GM23338 (cell line): ENCODE measurements at regions not wholly inside any gene's neighbourhood (a gene's known extent, or its start where the extent isn't known, plus 50 kb on each side); places are given as distances from the start of the nearest gene placed in this dataset.

ENCODE experiments used
- ATAC-seq: fragments of 200-7000 bp; cut with Tn5 transposase; 3 replicates; pipeline ENCODE4 v1.9.1; 2020
- DNase-seq: peaks from one replicate; pipeline ENCODE4 v3.0.0-alpha.2; 2015; ENCODE audit warnings: low spot score
- H2AFZ ChIP-seq: fragments of 200-600 bp; sonication (generic); 2 replicates; pipeline ENCODE4 v1.8.0; 2016; ENCODE audit warnings: antibody characterized with exemption, mild to moderate bottlenecking, moderate library complexity
- H3F3A ChIP-seq: fragments of 200-600 bp; sonication (generic); replicated peaks from 2 replicates; pipeline ENCODE4 v1.8.0; 2017; ENCODE audit warnings: antibody characterized with exemption, mixed run types, low read depth
- H3K27ac ChIP-seq: fragments of 200-600 bp; sonication (generic); 2 replicates; pipeline ENCODE4 v1.6.1; 2016; ENCODE audit warnings: low read depth
- H3K27me3 ChIP-seq: fragments of 200-600 bp; sonication (generic); 2 replicates; pipeline ENCODE4 v1.8.0; 2016; ENCODE audit warnings: mild to moderate bottlenecking, mixed run types, moderate library complexity; ENCODE audit not compliant: insufficient read depth
- H3K36me3 ChIP-seq: fragments of 200-600 bp; sonication (generic); 2 replicates; pipeline ENCODE4 v1.8.0; 2016; ENCODE audit warnings: mild to moderate bottlenecking; ENCODE audit not compliant: insufficient read depth
- H3K4me1 ChIP-seq: fragments of 200-600 bp; sonication (generic); 2 replicates; pipeline ENCODE4 v1.8.0; 2016; ENCODE audit warnings: mild to moderate bottlenecking, moderate library complexity; ENCODE audit not compliant: insufficient read depth
- H3K4me2 ChIP-seq: fragments of 200-600 bp; sonication (generic); 2 replicates; pipeline ENCODE4 v1.7.1; 2017; ENCODE audit warnings: mixed run types
- H3K4me3 ChIP-seq: fragments of 200-600 bp; sonication (generic); 2 replicates; pipeline ENCODE4 v1.6.1; 2016; ENCODE audit warnings: mixed run types
- H3K79me2 ChIP-seq: fragments of 200-600 bp; sonication (generic); replicated peaks from 2 replicates; pipeline ENCODE4 v1.8.0; 2017; ENCODE audit warnings: mild to moderate bottlenecking; ENCODE audit not compliant: insufficient read depth
- H3K9me2 ChIP-seq: fragments of 200-600 bp; sonication (generic); 2 replicates; pipeline ENCODE4 v1.8.0; 2017; ENCODE audit not compliant: insufficient read depth
- H4K20me1 ChIP-seq: fragments of 200-600 bp; sonication (generic); replicated peaks from 2 replicates; pipeline ENCODE4 v1.8.0; 2017; ENCODE audit warnings: mild to moderate bottlenecking; ENCODE audit not compliant: insufficient read depth
- H3K27ac Mint-ChIP-seq: 2 replicates; pipeline ENCODE4 v1.8.0; 2020; ENCODE audit warnings: inconsistent platforms, mild to moderate bottlenecking, moderate library complexity, mixed read lengths
- H3K27me3 Mint-ChIP-seq: 3 replicates; pipeline ENCODE4 v1.8.0; 2022; ENCODE audit warnings: low read depth, mild to moderate bottlenecking, moderate library complexity, mixed read lengths, inconsistent platforms; ENCODE audit not compliant: insufficient read depth, poor library complexity
- H3K36me3 Mint-ChIP-seq: 3 replicates; pipeline ENCODE4 v1.8.0; 2021; ENCODE audit warnings: low read depth, mild to moderate bottlenecking, inconsistent platforms, moderate library complexity, mixed read lengths
- H3K4me1 Mint-ChIP-seq: 3 replicates; pipeline ENCODE4 v1.8.0; 2020; ENCODE audit warnings: mild to moderate bottlenecking, inconsistent platforms, mixed read lengths
- H3K4me3 Mint-ChIP-seq: 3 replicates; pipeline ENCODE4 v1.8.0; 2021; ENCODE audit warnings: moderate library complexity, mild to moderate bottlenecking, inconsistent platforms, mixed read lengths
- H3K9me3 Mint-ChIP-seq: 3 replicates; pipeline ENCODE4 v1.8.0; 2020; ENCODE audit warnings: moderate library complexity, mild to moderate bottlenecking, inconsistent platforms, mixed read lengths
- CREB1 ChIP-seq: fragments of 250-450 bp; sonication (Bioruptor Pico); IDR thresholded peaks from 2 replicates; pipeline ENCODE4 v1.5.0; 2020; ENCODE audit warnings: low read depth, mild to moderate bottlenecking, moderate library complexity
- CTCF ChIP-seq, 2 experiments: fragments of 200-600 bp in 1 of 2; sonication (generic) in 1 of 2; conservative IDR thresholded peaks; 2 replicates each; pipeline versions ENCODE4 v1.5.1 to v1.6.1; 2016 to 2017; ENCODE audit warnings: antibody characterized with exemption in 2 of 2, low read depth in 2 of 2, mild to moderate bottlenecking in 2 of 2, moderate library complexity in 1 of 2
- ETS1 ChIP-seq: IDR thresholded peaks from 2 replicates; pipeline ENCODE4 v1.6.1; 2016; ENCODE audit warnings: antibody characterized with exemption
- EZH2 ChIP-seq: fragments of 200-600 bp; sonication (generic); IDR thresholded peaks from one replicate; pipeline ENCODE4 v1.8.0; 2017; ENCODE audit warnings: antibody characterized with exemption, mild to moderate bottlenecking, low read depth; ENCODE audit not compliant: unreplicated experiment
- EZH2phosphoT487 ChIP-seq: fragments of 200-600 bp; sonication (generic); IDR thresholded peaks from one replicate; pipeline ENCODE4 v1.8.1; 2018; ENCODE audit warnings: antibody characterized with exemption; ENCODE audit not compliant: unreplicated experiment
- JUNB ChIP-seq: IDR thresholded peaks from one replicate; pipeline ENCODE4 v1.6.1; 2016; ENCODE audit warnings: antibody characterized with exemption; ENCODE audit not compliant: unreplicated experiment
- NANOG ChIP-seq: IDR thresholded peaks from 2 replicates; pipeline ENCODE4 v1.6.1; 2016; ENCODE audit warnings: antibody characterized with exemption, borderline replicate concordance
- POLR2AphosphoS5 ChIP-seq: IDR thresholded peaks from 2 replicates; pipeline ENCODE4 v1.6.1; 2016; ENCODE audit warnings: antibody characterized with exemption, low read depth
- REST ChIP-seq: IDR thresholded peaks from one replicate; pipeline ENCODE4 v1.6.1; 2018; ENCODE audit warnings: antibody characterized with exemption; ENCODE audit not compliant: unreplicated experiment
- STAT1 ChIP-seq: IDR thresholded peaks from one replicate; pipeline ENCODE4 v1.6.1; 2016; ENCODE audit warnings: antibody characterized with exemption; ENCODE audit not compliant: unreplicated experiment
- ZNF114 ChIP-seq: fragments of 250-450 bp; sonication (Bioruptor Pico); IDR thresholded peaks from 2 replicates; pipeline ENCODE4 v1.5.0; 2020; ENCODE audit warnings: mild to moderate bottlenecking, moderate library complexity
- ZNF331 ChIP-seq: fragments of 250-450 bp; sonication (Bioruptor Pico); IDR thresholded peaks from 2 replicates; pipeline ENCODE4 v1.5.0; 2020; ENCODE audit warnings: low read depth, mild to moderate bottlenecking, moderate library complexity
- ZNF462 ChIP-seq: fragments of 250-450 bp; sonication (Bioruptor Pico); IDR thresholded peaks from 2 replicates; pipeline ENCODE4 v1.5.0; 2020; ENCODE audit warnings: mild to moderate bottlenecking, moderate library complexity

GRCh38 chr11:11090495-11090894 is 232.6 kb upstream of the ZBED5 start:
- H3K36me3 Mint-ChIP-seq, result peaks cover 7% of the 10 kb centered on the region; the same call in 1 of the 3 replicates
- peaks cover 3% of the 10 kb centered on the region for H3K27me3 Mint-ChIP-seq
- ATAC-seq (no peak), DNase-seq (no peak)
- H3K4me1 Mint-ChIP-seq, result peaks cover 3% of the 10 kb centered on the region; the same call in 1 of the 3 replicates
- no peaks in the 10 kb centered on the region for H3K79me2 ChIP-seq
- H3K9me2 ChIP-seq, result peaks cover 33% of the 10 kb centered on the region
- no peaks in the 10 kb centered on the region for H3F3A ChIP-seq
- H3K36me3 ChIP-seq, result peaks cover 4% of the 10 kb centered on the region; the same call in 1 of the 2 replicates
- no peak overlapping the region for H3K4me3 ChIP-seq
- no peak overlapping the region for H3K27ac ChIP-seq
- no peak overlapping the region for H3K27ac Mint-ChIP-seq
- TF ChIP-seq NANOG, result no peak
- TF ChIP-seq REST, result no peak
- no peak for TF ChIP-seq POLR2AphosphoS5
- TF ChIP-seq JUNB, result no peak
- no peak for TF ChIP-seq EZH2
- TF ChIP-seq CREB1 (CRISPR knock-in tag), result no peak
- TF ChIP-seq ZNF331 (CRISPR knock-in tag), result no peak
- TF ChIP-seq CTCF (conservative IDR thresholded peaks at IDR 0.05; ENCODE audit: low read depth in 2 of 2), result no peak
- TF ChIP-seq ZNF462, result no peak
- no peak for TF ChIP-seq STAT1
- TF ChIP-seq ETS1, result no peak
- no peak for TF ChIP-seq EZH2phosphoT487
- no peak for TF ChIP-seq ZNF114 (CRISPR knock-in tag)
- no peak overlapping the region for H3K4me3 Mint-ChIP-seq
- no peak overlapping the region for H2AFZ ChIP-seq
- peaks cover 31% of the 10 kb centered on the region for H3K9me3 Mint-ChIP-seq
- no peaks in the 10 kb centered on the region for H4K20me1 ChIP-seq
- no peaks in the 10 kb centered on the region; the same call in 1 of the 2 replicates for H3K4me1 ChIP-seq
- no peaks in the 10 kb centered on the region for H3K27me3 ChIP-seq
- no peak overlapping the region for H3K4me2 ChIP-seq
